DMS114 treated with DMSO at 0.1 percent for 48 hours (cell line): ENCODE measurements at regions not wholly inside any gene's neighbourhood (a gene's known extent, or its start where the extent isn't known, plus 50 kb on each side); places are given as distances from the start of the nearest gene placed in this dataset.
"Not testable (repeated sequence)": the region's sequence is repeated elsewhere in the genome, so short reads cannot be mapped to it uniquely, and the experiment has no call there.

ENCODE experiments used
- DNase-seq: peaks from one replicate; lab custom pipeline; 2025; ENCODE audit not compliant: unreplicated experiment; lab: John Stamatoyannopoulos, UW

DNA sequence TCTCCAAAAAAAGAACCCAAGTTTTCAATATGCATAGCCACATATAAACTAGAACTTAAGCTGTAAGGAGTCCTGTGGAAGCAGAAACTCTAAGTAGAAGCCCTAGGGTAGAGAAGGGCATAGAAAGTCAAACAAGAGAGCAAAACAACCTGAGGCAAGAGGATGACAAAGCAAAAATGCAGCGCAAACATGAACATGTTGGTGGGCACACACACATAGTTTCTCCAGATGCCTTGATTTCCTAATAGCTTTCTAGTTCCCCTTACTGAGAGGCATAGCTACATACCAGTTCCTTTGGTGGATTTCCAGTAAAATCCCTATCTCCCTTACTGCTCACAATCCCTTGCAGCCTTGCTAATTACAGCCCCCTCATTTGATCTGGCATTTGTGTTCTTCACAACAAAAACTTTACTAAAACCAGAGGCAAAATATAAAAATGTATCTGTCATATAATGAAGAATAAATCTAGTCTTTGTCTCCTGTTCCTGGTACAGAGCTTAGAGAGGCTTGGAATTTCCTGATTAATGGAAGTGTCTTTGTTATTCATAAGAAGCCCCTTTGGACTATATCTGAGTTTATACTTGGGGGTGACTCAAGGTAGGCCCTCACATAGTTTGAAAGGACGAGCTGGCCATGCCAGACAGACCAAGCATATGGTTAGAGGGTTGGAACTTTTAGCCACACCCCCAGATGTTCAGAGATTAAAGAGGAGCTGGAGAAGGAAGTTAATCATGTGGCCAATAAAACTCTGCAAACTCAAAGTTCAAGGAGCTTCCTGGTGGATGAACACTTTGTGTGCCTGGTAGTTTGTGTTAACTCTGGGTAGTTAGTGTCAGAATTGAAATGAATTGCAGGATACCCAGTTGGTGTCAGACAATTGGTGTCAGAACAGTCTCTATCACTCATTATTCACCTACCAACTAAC, 52.7 kb upstream of the ZCCHC13 start:
- DNase-seq, result no peak

DNA sequence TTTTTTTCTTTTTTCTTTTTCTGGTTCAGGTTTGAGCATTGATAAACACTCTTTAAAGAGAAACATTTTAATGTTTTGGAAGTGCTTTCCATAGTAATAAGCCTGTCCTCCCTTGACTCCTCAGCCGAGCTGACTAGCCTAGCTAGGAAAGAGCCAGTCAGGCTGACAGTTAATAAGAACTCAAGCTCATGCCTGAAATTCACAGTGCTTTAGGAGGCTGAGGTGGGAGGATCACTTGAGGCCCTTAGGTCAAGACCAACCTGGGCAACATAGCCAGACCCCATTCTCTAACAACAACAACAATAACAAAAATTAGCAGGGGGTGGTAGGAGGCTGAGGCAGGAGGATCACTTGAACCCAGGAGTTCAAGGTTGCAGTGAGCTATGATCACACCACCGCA, 53.4 kb upstream of the ZCCHC13 start:
- DNase-seq, result no peak

DNA sequence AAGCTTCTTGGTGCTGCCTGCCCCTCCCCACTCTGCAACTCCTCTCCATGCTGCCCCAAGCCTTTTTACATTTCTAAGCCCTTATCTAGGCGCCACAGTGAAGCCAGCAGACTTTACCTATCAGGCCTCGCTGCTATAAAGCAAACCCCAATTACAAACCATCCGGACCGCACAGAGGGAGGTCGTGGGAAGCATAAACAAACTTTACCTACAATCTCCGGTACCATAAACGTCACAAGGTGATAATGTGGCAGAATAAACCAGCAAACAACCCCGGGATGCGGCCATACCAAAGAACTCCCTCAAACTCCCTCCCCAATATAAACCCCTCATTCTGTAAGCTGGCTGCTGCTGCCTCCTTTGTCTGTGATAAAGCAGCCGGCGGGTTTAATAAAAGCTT, 54.0 kb upstream of the ZCCHC13 start:
- no peak for DNase-seq

DNA sequence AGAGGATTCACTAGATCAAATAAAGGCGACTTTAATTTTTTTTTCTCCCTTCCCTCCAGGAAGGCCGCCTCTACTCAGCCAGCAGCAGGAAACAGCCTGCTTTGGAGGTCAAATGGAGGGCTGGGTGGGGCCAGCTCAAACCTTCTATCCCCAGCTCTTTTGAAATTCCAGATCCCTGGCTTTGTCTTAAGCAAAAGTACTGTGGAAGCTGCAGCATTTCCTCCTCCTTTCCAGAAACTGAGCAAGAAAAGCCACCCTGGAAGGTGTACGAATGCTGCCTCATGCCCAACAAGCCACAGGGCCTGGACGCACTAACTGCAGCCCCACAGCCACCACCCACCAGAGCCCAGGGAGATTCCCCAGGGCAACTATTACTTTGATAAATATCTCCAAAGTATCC, 55.1 kb upstream of the ZCCHC13 start:
- DNase-seq, result no peak

DNA sequence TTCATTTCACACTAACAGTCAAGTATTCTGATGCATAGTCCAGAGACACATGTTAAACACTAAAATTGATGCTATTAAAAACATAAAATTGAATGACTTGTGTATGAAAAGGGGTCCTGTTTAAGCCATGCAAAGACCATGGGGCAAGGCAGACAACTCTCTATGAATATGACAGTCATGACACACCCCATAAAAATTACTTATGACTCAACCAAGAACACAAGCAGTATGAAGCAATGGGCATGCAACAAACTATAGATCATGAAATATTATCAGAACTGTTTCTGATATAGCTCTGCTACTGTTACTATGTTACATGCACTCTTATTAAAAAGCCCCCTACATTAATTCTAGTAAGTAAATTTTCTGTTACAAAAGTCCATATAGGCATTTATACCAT, 57.5 kb upstream of the ZCCHC13 start:
- DNase-seq, result no peak

DNA sequence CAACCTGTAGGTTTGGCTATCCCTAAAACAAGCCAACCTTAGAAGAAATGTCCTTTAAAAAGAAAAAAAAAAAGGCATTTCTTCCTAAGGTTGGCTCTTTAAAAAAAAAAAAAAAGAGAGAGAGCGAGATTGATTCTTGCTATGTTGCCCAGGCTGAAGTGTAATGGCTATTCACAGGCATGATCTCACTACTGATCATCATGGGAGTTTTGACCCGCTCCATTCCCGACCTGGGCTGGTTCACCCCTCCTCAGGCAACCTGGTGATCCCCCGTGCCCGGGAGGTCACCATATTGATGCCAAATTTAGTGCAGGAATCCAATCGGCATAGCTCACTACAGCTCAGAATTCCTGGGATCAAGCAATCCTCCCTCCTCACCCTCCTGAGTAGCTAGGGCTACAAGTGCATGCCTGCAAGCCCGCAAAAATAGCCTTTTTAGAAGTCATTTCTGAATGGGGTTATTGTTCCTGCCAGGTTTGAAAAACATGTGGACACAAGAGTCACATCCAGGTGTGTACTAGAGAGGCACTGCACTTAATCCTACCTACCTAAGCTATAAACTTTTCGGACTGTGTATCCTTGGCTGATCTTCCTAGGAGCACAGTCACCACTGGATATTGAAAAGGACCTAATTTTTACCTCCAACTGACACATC, 61.4 kb upstream of the ZCCHC13 start:
- DNase-seq, result no peak

DNA sequence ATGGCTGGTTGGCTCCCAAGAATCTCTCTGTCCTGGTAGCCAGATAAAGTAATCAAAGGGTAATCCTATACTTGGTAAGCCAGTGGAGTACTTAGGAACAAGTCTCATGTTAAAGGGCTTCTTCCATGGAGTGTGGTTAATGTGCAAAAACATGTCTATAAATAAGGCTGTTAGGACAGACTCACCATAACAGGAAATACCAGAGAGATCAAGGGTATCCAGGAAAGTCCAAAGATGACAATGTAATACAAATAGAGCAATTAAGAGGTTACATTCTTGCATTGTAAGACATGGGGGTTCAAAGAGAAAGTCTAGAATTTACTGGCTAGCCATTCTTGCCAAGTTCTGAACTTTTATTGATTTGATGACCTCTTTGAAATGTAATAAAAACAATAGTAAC, 61.9 kb upstream of the ZCCHC13 start:
- DNase-seq, result no peak

DNA sequence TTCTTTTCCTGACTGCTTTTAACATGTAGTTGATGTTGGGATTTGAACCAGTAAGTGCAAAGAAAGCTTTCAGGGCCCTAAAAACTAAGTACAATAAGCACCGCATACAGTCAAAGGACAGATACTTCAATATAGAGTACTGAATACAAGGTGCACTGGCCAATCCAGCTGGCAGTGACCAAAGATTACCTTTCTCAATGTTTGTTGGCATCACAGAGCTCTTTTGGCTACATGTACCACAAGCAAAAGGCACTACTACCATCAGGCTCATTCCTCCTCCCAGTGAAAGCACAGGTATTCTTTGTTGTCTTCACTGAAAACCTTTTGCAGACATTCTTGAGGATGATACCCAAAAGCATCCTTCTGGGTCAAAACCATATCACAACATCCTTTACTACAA, 65.2 kb upstream of the ZCCHC13 start:
- no peak for DNase-seq

DNA sequence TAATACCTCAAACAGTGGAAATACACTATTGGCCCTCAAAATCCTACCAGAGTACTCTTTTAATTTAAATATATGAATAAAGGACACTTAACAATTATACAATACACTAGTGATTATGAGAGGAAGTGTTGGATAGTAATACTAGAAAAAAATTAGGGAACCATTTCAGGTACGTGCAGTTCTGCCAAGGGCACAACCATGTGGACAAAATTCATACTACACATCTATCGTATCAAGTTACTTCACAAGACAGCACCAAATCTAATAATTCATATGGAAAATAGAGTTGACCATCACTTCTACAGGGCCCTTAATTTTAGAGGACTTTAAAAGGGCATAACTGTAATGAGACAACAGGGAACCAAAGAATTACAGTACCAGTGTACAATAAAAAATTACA, 69.2 kb upstream of the ZCCHC13 start:
- DNase-seq, result no peak

DNA sequence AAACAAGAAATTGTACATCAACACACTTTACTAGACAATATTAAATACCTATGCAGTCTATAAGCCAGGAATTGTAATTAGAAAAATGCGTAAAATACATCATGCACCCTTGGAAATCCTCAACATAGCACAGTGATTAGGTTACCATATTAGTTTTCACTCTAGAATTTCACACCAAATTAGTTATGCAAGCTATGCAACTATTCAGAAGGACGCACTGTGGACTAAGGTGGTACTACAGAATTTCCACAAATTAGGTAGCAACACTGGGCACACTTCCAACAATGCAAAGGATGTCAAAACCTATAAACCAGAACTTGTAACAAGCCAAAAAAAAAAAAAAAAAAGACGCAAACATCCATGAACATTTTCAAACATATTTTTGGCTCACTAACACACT, 71.1 kb upstream of the ZCCHC13 start:
- no peak for DNase-seq

DNA sequence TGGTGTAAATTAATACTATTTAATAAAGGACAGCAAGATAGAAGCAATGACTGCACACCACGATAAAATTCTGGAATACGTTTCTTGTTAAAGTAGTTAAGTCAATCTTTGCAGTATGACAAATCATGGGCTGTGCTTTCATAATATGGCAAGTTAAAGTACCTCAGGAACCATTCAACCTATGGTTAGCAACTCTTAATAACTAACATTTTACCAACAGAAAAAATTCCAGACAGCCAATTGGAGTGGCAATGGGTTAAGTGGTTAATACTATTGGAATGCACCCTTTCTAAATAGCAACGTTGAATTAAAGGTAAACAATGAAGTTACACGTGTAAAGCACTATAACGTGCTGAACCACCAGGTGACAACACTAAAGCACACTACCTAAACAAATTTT, 72.4 kb upstream of the ZCCHC13 start:
- DNase-seq, result no peak

DNA sequence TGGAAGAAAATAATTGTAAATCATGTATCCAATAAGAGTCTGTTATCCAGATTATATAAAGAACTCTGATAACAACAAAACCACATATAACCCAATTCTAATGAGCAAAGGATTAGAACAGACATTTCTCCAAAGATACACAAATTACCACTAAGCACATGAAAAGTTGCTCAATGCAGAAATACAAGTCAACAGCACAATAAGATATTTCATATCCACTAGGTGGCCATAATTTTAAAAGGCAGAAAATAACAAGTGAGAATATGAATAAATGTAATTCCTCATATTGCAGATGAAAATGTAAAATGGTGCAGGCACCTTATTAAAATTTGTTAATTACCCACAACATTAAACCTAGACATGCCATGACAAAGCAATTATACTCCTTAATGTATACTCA, 73.9 kb upstream of the ZCCHC13 start:
- DNase-seq, result no peak

DNA sequence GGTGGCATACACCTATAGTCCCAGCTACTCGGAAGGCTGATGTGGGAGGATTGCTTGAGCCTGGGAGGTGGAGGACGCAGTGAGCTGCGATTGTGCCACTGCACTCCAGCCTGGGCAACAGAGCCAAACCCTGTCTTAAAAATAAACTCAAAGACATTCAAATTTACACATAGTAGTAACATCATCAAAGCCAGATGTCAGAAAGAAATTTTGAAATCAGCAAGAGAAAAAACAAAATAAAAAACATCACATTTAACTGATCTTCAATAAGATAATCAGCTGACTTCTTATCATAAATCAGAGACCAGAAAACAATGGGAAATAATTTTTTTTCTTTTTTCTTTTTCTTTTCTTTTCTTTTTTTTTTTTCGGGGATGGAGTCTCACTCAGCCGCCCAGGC, 78.9 kb upstream of the ZCCHC13 start:
- DNase-seq, result no peak

DNA sequence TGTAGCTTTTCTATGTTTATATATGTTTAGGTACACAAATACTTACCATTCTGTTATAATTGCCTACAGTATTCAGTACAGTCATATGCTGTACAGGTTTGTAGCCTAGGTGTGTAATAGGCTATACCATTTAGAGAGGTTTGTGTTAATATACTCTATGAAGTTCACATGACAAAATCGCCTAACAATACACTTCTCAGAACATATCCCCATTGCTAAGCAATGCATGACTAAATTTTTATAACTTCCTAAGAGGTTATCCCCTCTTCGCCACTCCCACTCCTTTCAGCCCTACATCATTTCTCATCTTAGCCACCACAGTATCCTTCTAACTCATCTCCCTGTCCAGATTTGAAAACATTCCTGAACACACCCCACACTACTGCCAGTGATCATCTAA, 83.7 kb upstream of the ZCCHC13 start:
- no peak for DNase-seq

DNA sequence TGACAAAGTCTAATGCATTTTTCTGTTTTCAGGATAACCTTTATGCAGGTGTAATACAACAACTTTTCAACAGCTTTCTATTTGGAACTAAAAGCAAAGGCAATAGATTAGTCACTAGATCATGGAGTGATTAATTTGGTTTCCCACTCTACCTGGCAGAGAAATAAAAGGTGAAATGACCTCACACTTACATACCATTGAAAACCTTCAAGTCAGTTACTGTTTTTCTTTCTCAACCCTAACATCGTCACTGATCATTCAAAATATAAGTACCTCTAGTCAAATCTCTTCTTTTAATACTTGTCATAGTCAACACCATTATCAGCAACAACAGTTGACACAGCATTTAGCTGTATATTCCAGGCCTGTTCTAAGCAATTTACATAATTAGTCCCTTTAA, 85.1 kb upstream of the ZCCHC13 start:
- no peak for DNase-seq

DNA sequence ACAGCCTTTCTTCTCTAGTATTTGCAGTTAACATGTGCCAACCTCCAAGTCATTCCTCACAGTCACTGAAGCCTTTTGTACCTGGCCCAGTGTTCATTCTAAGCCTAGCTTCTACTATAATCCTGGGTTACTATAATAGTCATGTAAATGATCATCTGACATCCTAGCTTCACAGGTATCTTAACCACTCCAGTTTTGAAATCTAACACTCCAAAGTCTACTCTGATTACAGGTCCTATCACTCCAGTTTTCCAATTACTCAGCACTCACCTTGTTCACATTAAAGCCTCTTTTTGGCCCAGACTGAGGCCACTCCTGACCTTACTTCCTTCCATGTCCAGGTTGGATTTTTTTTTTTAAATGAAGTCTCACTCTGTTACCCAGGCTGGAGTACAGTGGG, 87.6 kb upstream of the ZCCHC13 start:
- DNase-seq, result no peak

DNA sequence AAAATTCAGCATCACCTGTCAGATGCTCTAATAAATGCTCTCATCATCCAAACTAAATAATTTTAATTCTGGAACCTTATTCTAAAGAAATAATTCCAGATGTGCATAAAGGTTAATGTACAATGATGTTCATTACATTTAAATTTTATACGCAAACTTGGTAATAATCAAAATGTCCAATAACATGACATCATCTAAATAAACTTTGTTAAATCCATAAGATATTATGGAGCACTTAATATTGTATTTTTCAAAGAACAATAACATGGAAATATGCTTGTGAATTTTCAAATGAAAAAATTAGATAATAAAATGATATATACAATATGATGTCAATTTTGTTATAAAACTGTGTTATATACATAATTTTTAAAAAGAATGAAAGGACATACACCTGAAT, 92.1 kb upstream of the ZCCHC13 start:
- DNase-seq, result no peak

DNA sequence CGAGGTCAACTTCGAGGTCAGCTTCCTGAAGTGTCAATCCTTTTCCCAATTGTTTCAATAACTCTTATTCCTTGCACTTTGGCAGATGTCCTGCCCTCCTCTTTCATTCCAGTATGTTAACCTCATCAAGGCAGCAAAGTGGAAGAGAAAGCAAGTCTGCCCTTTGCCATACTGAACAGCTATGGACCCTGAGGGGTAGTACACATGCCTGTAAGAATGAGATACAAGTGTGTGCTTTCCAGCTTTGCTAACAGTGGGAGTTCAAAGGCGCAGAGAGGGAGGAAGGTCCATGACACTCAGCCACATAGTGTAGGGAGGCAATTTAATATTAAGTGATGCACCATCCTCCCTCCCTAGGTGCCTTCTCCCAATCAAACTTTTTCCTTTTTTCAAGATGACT, 96.4 kb upstream of the ZCCHC13 start:
- DNase-seq, result no peak

DNA sequence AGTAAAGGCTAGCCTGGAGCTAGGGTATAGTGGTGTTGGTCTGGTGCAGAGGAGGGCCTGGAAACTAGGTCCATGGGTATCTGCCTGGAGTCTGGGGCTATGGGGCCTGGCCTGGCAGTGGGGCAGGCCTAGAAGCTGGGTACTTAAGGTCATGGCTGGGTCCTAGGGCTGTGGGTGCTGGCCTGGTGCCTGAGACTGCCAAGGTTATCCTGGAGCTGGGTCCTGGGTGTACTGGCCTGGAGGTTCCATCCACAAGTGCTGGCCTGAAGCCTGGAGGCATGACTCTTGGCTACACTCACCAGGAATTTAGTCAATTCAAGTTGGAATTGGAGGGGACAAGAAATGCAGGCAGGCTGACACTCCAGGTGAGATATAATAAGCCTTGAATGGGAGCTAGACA, 108.4 kb upstream of the ZCCHC13 start:
- no peak for DNase-seq

DNA sequence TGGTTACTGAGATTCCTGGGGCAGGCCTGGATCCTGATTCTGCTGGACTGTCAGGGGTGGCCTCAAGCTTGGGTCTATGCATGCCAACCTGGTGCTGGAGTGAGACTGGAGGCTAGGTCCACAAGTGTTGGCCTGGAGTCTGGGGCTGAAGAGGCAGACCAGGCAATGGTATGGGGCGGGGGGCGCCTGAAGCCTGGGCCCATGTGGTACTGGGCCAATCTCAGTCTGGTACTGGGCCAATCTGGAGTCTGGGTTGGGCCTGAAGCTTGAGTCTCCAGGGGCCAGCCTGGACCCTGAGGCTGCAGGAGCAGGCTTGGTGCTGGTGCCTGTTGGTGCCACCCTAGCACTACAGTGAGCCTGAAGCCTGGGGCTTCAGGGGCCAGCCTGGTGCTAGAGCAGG, 108.9 kb upstream of the ZCCHC13 start:
- no peak for DNase-seq

DNA sequence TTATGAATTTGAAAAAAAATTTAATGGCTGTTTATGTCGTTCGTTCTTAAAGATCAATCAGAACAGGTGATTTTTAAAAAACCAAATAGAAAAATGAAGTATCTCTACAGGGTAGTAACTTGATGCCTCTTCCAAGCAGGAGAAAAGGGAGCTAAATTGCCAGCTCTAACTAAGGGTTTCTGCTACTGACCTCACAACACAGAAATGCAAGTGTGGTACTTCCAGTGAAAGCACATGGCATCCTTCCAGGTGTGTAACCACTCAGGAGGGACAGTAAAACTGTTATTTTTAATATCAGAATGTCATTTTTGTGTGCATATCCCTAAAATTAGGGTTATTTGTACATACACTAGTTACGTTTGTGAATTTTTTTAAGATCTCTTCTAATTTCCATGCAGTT, 116.8 kb upstream of the ZCCHC13 start:
- no peak for DNase-seq

DNA sequence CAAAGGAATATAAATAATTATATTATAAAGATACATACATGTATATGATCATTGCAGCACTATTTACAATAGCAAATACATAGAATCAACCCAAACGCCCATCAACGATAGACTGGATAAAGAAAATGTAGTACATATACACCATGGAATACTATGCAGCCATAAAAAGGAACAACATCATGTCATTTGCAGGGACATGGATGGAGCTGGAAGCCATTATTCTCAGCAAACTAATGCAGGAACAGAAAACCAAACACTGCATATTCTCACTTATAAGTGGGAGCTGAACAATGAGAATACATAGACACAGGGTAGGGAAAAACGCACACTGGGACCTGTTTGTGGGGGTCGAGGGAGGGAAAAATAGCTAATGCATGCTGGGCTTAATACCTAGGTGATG, 120.9 kb upstream of the ZCCHC13 start:
- DNase-seq, result not testable (repeated sequence)

DNA sequence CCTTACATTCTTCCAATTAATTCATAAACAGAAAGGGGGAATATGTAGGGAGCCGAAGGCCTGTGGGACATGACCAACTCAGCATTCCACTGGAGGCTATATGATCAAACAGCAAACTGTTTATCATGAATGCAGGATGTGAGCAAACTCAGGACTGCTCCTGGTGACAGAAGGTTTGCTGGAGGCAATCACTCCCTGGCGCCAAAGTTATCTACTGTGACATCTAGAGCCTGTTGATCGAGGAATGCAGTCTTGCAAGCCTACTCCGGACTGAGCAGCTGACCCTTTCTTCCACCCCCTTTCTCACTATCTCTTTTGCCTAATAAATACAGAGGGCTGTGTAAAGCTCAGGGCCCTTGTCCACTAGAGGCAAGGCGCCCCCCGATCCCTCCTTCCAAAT, 122.0 kb upstream of the ZCCHC13 start:
- DNase-seq, result not testable (repeated sequence)
